WTC11 (cell line): ENCODE measurements at regions not wholly inside any gene's neighbourhood (a gene's known extent, or its start where the extent isn't known, plus 50 kb on each side); places are given as distances from the start of the nearest gene placed in this dataset.

Source experiments
- ATF3 ChIP-seq: sonication (generic); formaldehyde crosslinking; conservative IDR thresholded peaks from 2 replicates; pipeline ENCODE4 v1.8.1; 2022; ENCODE audit warnings: mild to moderate bottlenecking, missing genetic modification reagents
- CTCF ChIP-seq: fragments of 200-600 bp; IDR thresholded peaks from 2 replicates; pipeline ENCODE4 v1.8.0; 2022; ENCODE audit warnings: antibody characterized with exemption
- E2F4 ChIP-seq: sonication (generic); formaldehyde crosslinking; IDR thresholded peaks from 2 replicates; pipeline ENCODE4 v1.8.1; 2022; ENCODE audit warnings: low read depth, mild to moderate bottlenecking, moderate library complexity, missing genetic modification reagents, borderline replicate concordance
- ESRRA ChIP-seq: sonication (generic); formaldehyde crosslinking; IDR thresholded peaks from 2 replicates; pipeline ENCODE4 v1.8.1; 2022; ENCODE audit warnings: mild to moderate bottlenecking, missing genetic modification reagents, borderline replicate concordance
- ETV6 ChIP-seq: sonication (generic); formaldehyde crosslinking; IDR thresholded peaks from 2 replicates; pipeline ENCODE4 v1.8.1; 2022; ENCODE audit warnings: mild to moderate bottlenecking, missing genetic modification reagents
- FOXK1 ChIP-seq: sonication (generic); formaldehyde crosslinking; IDR thresholded peaks from 2 replicates; pipeline ENCODE4 v1.8.0; 2022; ENCODE audit warnings: mild to moderate bottlenecking, moderate library complexity, missing genetic modification reagents
- MAX ChIP-seq: sonication (generic); formaldehyde crosslinking; IDR thresholded peaks from 2 replicates; pipeline ENCODE4 v1.8.0; 2022; ENCODE audit warnings: mild to moderate bottlenecking, missing genetic modification reagents
- RELA ChIP-seq: sonication (generic); formaldehyde crosslinking; IDR thresholded peaks from 2 replicates; pipeline ENCODE4 v1.8.1; 2022; ENCODE audit warnings: missing genetic modification reagents, mild to moderate bottlenecking, borderline replicate concordance
- ZBTB43 ChIP-seq: sonication (generic); formaldehyde crosslinking; IDR thresholded peaks from 2 replicates; pipeline ENCODE4 v1.8.1; 2023; ENCODE audit warnings: mild to moderate bottlenecking, missing genetic modification reagents

GRCh38 chr20:54980103-54980960, 504.9 kb downstream of the DOK5 start:
- TF ChIP-seq ZBTB43 (CRISPR knock-in tag) (no peak), ATF3 (CRISPR knock-in tag) (no peak), CTCF (no peak), FOXK1 (CRISPR knock-in tag) (no peak), ETV6 (no peak), E2F4 (no peak), MAX (CRISPR knock-in tag) (no peak), RELA (CRISPR knock-in tag) (no peak), ESRRA (CRISPR knock-in tag) (no peak)
